Nephron (organoid): ENCODE measurements at regions not wholly inside any gene's neighbourhood (a gene's known extent, or its start where the extent isn't known, plus 50 kb on each side); places are given as distances from the start of the nearest gene placed in this dataset.

ENCODE experiments used
- H3K27ac Mint-ChIP-seq, 3 experiments: 2 replicates each; pipeline ENCODE4 v1.8.0; 2020; ENCODE audit warnings: mixed read lengths in 3 of 3, mild to moderate bottlenecking in 2 of 3, moderate library complexity in 1 of 3
- H3K27me3 Mint-ChIP-seq: 2 replicates; pipeline ENCODE4 v1.8.0; 2021; ENCODE audit warnings: low read depth, mild to moderate bottlenecking, moderate library complexity, mixed read lengths
- H3K36me3 Mint-ChIP-seq: 2 replicates; pipeline ENCODE4 v1.8.0; 2020; ENCODE audit warnings: low read depth, mixed read lengths
- H3K4me1 Mint-ChIP-seq: 2 replicates; pipeline ENCODE4 v1.8.0; 2020; ENCODE audit warnings: mixed read lengths
- H3K4me3 Mint-ChIP-seq, 3 experiments: 2 replicates each; pipeline ENCODE4 v1.8.0; 2020; ENCODE audit warnings: mild to moderate bottlenecking in 3 of 3, mixed read lengths in 3 of 3, moderate library complexity in 2 of 3
- H3K9me3 Mint-ChIP-seq: 2 replicates; pipeline ENCODE4 v1.8.0; 2020; ENCODE audit warnings: mixed read lengths
- CTCF ChIP-seq, 3 experiments: fragments of 200-600 bp; sonication (generic); IDR thresholded peaks; one replicate each; pipeline ENCODE4 v1.5.0; 2021; ENCODE audit warnings: antibody characterized with exemption in 3 of 3; ENCODE audit not compliant: unreplicated experiment in 3 of 3

- Mint-ChIP-seq H3K27me3 (peaks cover 12% of the 10 kb centered on the region), H3K4me3 (no peak overlapping the region), H3K27ac (no peak overlapping the region), H3K4me1 (peaks cover 9% of the 10 kb centered on the region), H3K9me3 (peaks cover 12% of the 10 kb centered on the region), H3K36me3 (peaks cover 4% of the 10 kb centered on the region)
- no peak for TF ChIP-seq CTCF (IDR thresholded peaks at IDR 0.05; ENCODE audit: unreplicated experiment in 3 of 3)
These were observed 50.7 kb upstream of the SERP2 start for GRCh38 chr13:44322928-44323327.

- Mint-ChIP-seq H3K27ac (no peak overlapping the region), H3K36me3 (peaks cover 4% of the 10 kb centered on the region), H3K27me3 (peaks cover 12% of the 10 kb centered on the region), H3K9me3 (peaks cover 14% of the 10 kb centered on the region), H3K4me1 (peaks cover 4% of the 10 kb centered on the region), H3K4me3 (no peak overlapping the region)
- no peak for TF ChIP-seq CTCF (IDR thresholded peaks at IDR 0.05; ENCODE audit: unreplicated experiment in 3 of 3)
These were observed 49.9 kb upstream of the SERP2 start for GRCh38 chr13:44323754-44324153.
